H1 (cell line): ENCODE measurements at regions not wholly inside any gene's neighbourhood (a gene's known extent, or its start where the extent isn't known, plus 50 kb on each side); places are given as distances from the start of the nearest gene placed in this dataset.
A peak's percentile ranks its signal among the peaks of the same experiment; 100 is the strongest.

Experiments used
- CTCF ChIA-PET: fragments of 300-600 bp; sonication (Branson Sonifier 250); formaldehyde crosslinking; loops from one replicate; lab custom pipeline; 2021; ENCODE audit not compliant: partially characterized antibody; lab: Charles Lee
- POLR2A ChIA-PET: fragments of 300-600 bp; sonication (Branson Sonifier 250); formaldehyde crosslinking; loops from one replicate; lab custom pipeline; 2021; ENCODE audit warnings: inconsistent platforms; ENCODE audit not compliant: partially characterized antibody; lab: Charles Lee
- DNase-seq, 2 experiments: peaks; one replicate each; pipeline versions ENCODE4 v3.0.0 to v3.0.0-alpha.2; 2010 to 2022; ENCODE audit warnings: low spot score in 2 of 2, low read depth in 1 of 2, mixed read lengths in 1 of 2
- FAIRE-seq: peaks from 2 replicates; lab custom pipeline; 2011; peaks lifted over from hg19 to GRCh38; lab: Jason Lieb, UNC
- H2AFZ ChIP-seq: 2 replicates; pipeline ENCODE4 v1.8.1; 2012; ENCODE audit warnings: low read length, inconsistent platforms
- H2AK5ac ChIP-seq: 2 replicates; pipeline ENCODE4 v1.6.1; 2013; ENCODE audit warnings: low read depth, low read length
- H2BK120ac ChIP-seq: replicated peaks from 2 replicates; pipeline ENCODE3; 2013; ENCODE audit warnings: low read depth, low read length, inconsistent platforms
- H2BK12ac ChIP-seq: 2 replicates; pipeline ENCODE4 v1.6.1; 2013; ENCODE audit warnings: low read depth, low read length
- H2BK15ac ChIP-seq: 2 replicates; pipeline ENCODE4 v1.6.1; 2013; ENCODE audit warnings: low read length
- H2BK20ac ChIP-seq: 2 replicates; pipeline ENCODE4 v1.6.1; 2013; ENCODE audit warnings: low read length
- H2BK5ac ChIP-seq: 2 replicates; pipeline ENCODE4 v1.6.1; 2013; ENCODE audit warnings: low read depth, low read length
- H3K14ac ChIP-seq: 2 replicates; pipeline ENCODE4 v1.6.1; 2013; ENCODE audit warnings: inconsistent platforms; ENCODE audit not compliant: insufficient read length
- H3K18ac ChIP-seq: 2 replicates; pipeline ENCODE4 v1.6.1; 2013; ENCODE audit warnings: low read length; ENCODE audit errors: extremely low read depth
- H3K23ac ChIP-seq: 2 replicates; pipeline ENCODE4 v1.6.1; 2013; ENCODE audit warnings: inconsistent platforms; ENCODE audit not compliant: insufficient read length
- H3K23me2 ChIP-seq: 2 replicates; pipeline ENCODE4 v1.6.1; 2013; ENCODE audit warnings: low read depth, low read length
- H3K27ac ChIP-seq: 2 replicates; pipeline ENCODE4 v1.6.1; 2011; ENCODE audit warnings: low read depth, low read length, inconsistent platforms
- H3K27me3 ChIP-seq, 4 experiments: replicated peaks in 1 of 4; 1 replicate in 1 of 4; 2 replicates in 3 of 4; pipeline versions ENCODE4 v1.6.1 to v1.8.1; 2011 to 2013; ENCODE audit warnings: low read length in 3 of 4, mild to moderate bottlenecking in 3 of 4, inconsistent platforms in 2 of 4, mixed read lengths in 2 of 4, moderate library complexity in 1 of 4; ENCODE audit not compliant: control insufficient read depth in 3 of 4, insufficient read depth in 3 of 4; ENCODE audit errors: extremely low read depth in 1 of 4
- H3K36me3 ChIP-seq, 4 experiments: 2 replicates each; pipeline versions ENCODE4 v1.6.1 to v1.8.1; 2011 to 2013; ENCODE audit warnings: mild to moderate bottlenecking in 4 of 4, low read length in 3 of 4, moderate library complexity in 2 of 4, control low read depth in 1 of 4, inconsistent platforms in 1 of 4; ENCODE audit not compliant: insufficient read depth in 4 of 4, control insufficient read depth in 2 of 4
- H3K4ac ChIP-seq: replicated peaks from 2 replicates; pipeline ENCODE3; 2013; ENCODE audit warnings: low read length, low read depth, mixed read lengths, inconsistent platforms; ENCODE audit not compliant: insufficient read length
- H3K4me1 ChIP-seq, 4 experiments: replicated peaks in 1 of 4; 1 replicate in 1 of 4; 2 replicates in 3 of 4; pipeline versions ENCODE4 v1.6.1 to v1.8.1; 2011 to 2013; ENCODE audit warnings: low read length in 3 of 4, inconsistent platforms in 2 of 4, mixed read lengths in 1 of 4; ENCODE audit not compliant: insufficient read depth in 4 of 4, control insufficient read depth in 3 of 4
- H3K4me2 ChIP-seq, 2 experiments: 2 replicates each; pipeline versions ENCODE4 v1.6.1 to v1.8.1; 2011 to 2013; ENCODE audit warnings: low read depth in 2 of 2, low read length in 2 of 2, control low read depth in 1 of 2, inconsistent platforms in 1 of 2, mild to moderate bottlenecking in 1 of 2; ENCODE audit not compliant: insufficient read depth in 1 of 2
- H3K4me3 ChIP-seq, 4 experiments: fragments of 200-600, 300-600 bp in 1 of 4; sonication (generic), shearing (Covaris generic), sonication (Bioruptor Twin) in 1 of 4; 2 replicates each; pipeline versions ENCODE4 v1.5.1 to v1.8.1; 2011 to 2016; ENCODE audit warnings: low read length in 4 of 4, low read depth in 3 of 4, control low read depth in 2 of 4, inconsistent platforms in 2 of 4, mild to moderate bottlenecking in 2 of 4, mixed read lengths in 1 of 4, moderate library complexity in 1 of 4; ENCODE audit not compliant: insufficient read depth in 2 of 4; ENCODE audit errors: extremely low read depth in 1 of 4
- H3K56ac ChIP-seq: replicated peaks from 2 replicates; pipeline ENCODE3; 2013; ENCODE audit warnings: low read depth, mild to moderate bottlenecking, mixed read lengths, low read length, inconsistent platforms; ENCODE audit not compliant: insufficient read length
- H3K79me1 ChIP-seq: 2 replicates; pipeline ENCODE4 v1.6.1; 2013; ENCODE audit warnings: low read depth, low read length, control low read depth
- H3K79me2 ChIP-seq, 2 experiments: 2 replicates each; pipeline versions ENCODE4 v1.6.1 to v1.8.1; 2012 to 2013; ENCODE audit warnings: low read length in 2 of 2, mild to moderate bottlenecking in 2 of 2, inconsistent platforms in 1 of 2; ENCODE audit not compliant: insufficient read depth in 2 of 2, control insufficient read depth in 1 of 2
- H3K9ac ChIP-seq, 4 experiments: replicated peaks in 1 of 4; 1 replicate in 1 of 4; 2 replicates in 3 of 4; pipeline versions ENCODE4 v1.6.1 to v1.8.1; 2011 to 2013; ENCODE audit warnings: low read depth in 3 of 4, low read length in 3 of 4, control low read depth in 2 of 4, mild to moderate bottlenecking in 2 of 4, moderate library complexity in 2 of 4, inconsistent platforms in 1 of 4; ENCODE audit errors: extremely low read depth in 1 of 4
- H3K9me3 ChIP-seq, 2 experiments: 2 replicates each; pipeline versions ENCODE4 v1.6.1 to v1.8.1; 2012 to 2013; ENCODE audit warnings: mild to moderate bottlenecking in 2 of 2, moderate library complexity in 2 of 2, control low read depth in 1 of 2, inconsistent platforms in 1 of 2, low read depth in 1 of 2, low read length in 1 of 2, mixed read lengths in 1 of 2; ENCODE audit not compliant: insufficient read depth in 2 of 2
- H4K20me1 ChIP-seq, 2 experiments: replicated peaks in 1 of 2; 2 replicates each; pipeline versions ENCODE3 to v1.8.1; 2011 to 2013; ENCODE audit warnings: inconsistent platforms in 2 of 2, low read length in 2 of 2, mild to moderate bottlenecking in 1 of 2; ENCODE audit not compliant: insufficient read depth in 2 of 2, control insufficient read depth in 1 of 2
- H4K5ac ChIP-seq: 2 replicates; pipeline ENCODE4 v1.6.1; 2013; ENCODE audit warnings: low read length, low read depth, mixed read lengths, inconsistent platforms; ENCODE audit not compliant: insufficient read length
- H4K8ac ChIP-seq: 2 replicates; pipeline ENCODE4 v1.8.0; 2013; ENCODE audit warnings: mild to moderate bottlenecking, moderate library complexity, low read length, inconsistent platforms; ENCODE audit not compliant: insufficient read depth; ENCODE audit errors: extremely low read depth
- H4K91ac ChIP-seq: replicated peaks from 2 replicates; pipeline ENCODE3; 2013; ENCODE audit warnings: low read length, mixed read lengths, inconsistent platforms; ENCODE audit not compliant: insufficient read length
- BCL11A ChIP-seq, 2 experiments: IDR thresholded peaks; one replicate each; pipeline ENCODE4 v1.6.1; 2011; ENCODE audit warnings: low read depth in 2 of 2, low read length in 2 of 2, mild to moderate bottlenecking in 2 of 2
- CHD1 ChIP-seq: IDR thresholded peaks from 2 replicates; pipeline ENCODE4 v1.6.1; 2012; ENCODE audit warnings: low read depth, low read length, improper control_type of control experiment
- CTBP2 ChIP-seq: IDR thresholded peaks from 2 replicates; pipeline ENCODE4 v1.7.0; 2011; ENCODE audit warnings: borderline replicate concordance, mild to moderate bottlenecking, moderate library complexity, mixed read lengths, low read length; ENCODE audit not compliant: insufficient read depth, insufficient read length
- GABPA ChIP-seq: IDR thresholded peaks from 2 replicates; pipeline ENCODE4 v1.6.1; 2011; ENCODE audit warnings: mild to moderate bottlenecking, low read length, moderate library complexity, borderline replicate concordance; ENCODE audit not compliant: insufficient read depth
- GTF2F1 ChIP-seq: IDR thresholded peaks from 2 replicates; pipeline ENCODE4 v1.6.1; 2012; ENCODE audit warnings: low read depth, low read length, improper control_type of control experiment, borderline replicate concordance
- HDAC2 ChIP-seq, 2 experiments: fragments of 300-600 bp in 1 of 2; sonication (generic) in 1 of 2; IDR thresholded peaks; 2 replicates each; pipeline ENCODE4 v1.6.1; 2011 to 2012; ENCODE audit warnings: low read depth in 2 of 2, low read length in 2 of 2, mild to moderate bottlenecking in 2 of 2, moderate library complexity in 2 of 2, borderline replicate concordance in 1 of 2, inconsistent platforms in 1 of 2
- KDM5A ChIP-seq: fragments of 200-600 bp; IDR thresholded peaks from 2 replicates; pipeline ENCODE4 v1.7.1; 2012; ENCODE audit warnings: mild to moderate bottlenecking, low read length, inconsistent platforms, mixed read lengths
- NRF1 ChIP-seq: IDR thresholded peaks from 2 replicates; pipeline ENCODE4 v1.6.1; 2011; ENCODE audit warnings: mild to moderate bottlenecking, low read depth, low read length, improper control_type of control experiment
- PHF8 ChIP-seq: fragments of 200-600 bp; sonication (generic); conservative IDR thresholded peaks from 2 replicates; pipeline ENCODE4 v1.7.1; 2012; ENCODE audit warnings: low read depth, mild to moderate bottlenecking, inconsistent platforms, low read length, moderate library complexity
- POLR2A ChIP-seq, 2 experiments: IDR thresholded peaks; 1 replicate in 1 of 2; 2 replicates in 1 of 2; pipeline ENCODE4 v1.6.1; 2011; ENCODE audit warnings: low read depth in 2 of 2, low read length in 2 of 2, mild to moderate bottlenecking in 2 of 2; ENCODE audit errors: control extremely low read depth in 1 of 2
- SAP30 ChIP-seq: fragments of 300-600 bp; sonication (generic); IDR thresholded peaks from 2 replicates; pipeline ENCODE4 v1.7.1; 2012; ENCODE audit warnings: low read length, moderate library complexity, mild to moderate bottlenecking, inconsistent platforms; ENCODE audit not compliant: insufficient read depth, insufficient replicate concordance
- SIRT6 ChIP-seq: IDR thresholded peaks from one replicate; pipeline ENCODE4 v1.7.1; 2012; ENCODE audit warnings: low read length, inconsistent platforms
- SP4 ChIP-seq: IDR thresholded peaks from 2 replicates; pipeline ENCODE4 v1.6.1; 2012; ENCODE audit warnings: low read length, inconsistent platforms
- TBP ChIP-seq: IDR thresholded peaks from 2 replicates; pipeline ENCODE4 v1.6.1; 2011; ENCODE audit warnings: low read depth, low read length, improper control_type of control experiment
- WGBS, 2 experiments: shearing (Covaris generic) in 1 of 2; methylation state at CpG; one replicate each; pipeline versions ENCODE4 v1.1.6 to v1.1.7; 2013 to 2015; ENCODE audit warnings: low lambda C conversion rate in 2 of 2, mixed read lengths in 2 of 2, inconsistent platforms in 1 of 2, low coverage in 1 of 2, missing lambda C conversion rate in 1 of 2; ENCODE audit not compliant: insufficient replicate concordance in 2 of 2, insufficient coverage in 1 of 2, insufficient read length in 1 of 2; ENCODE audit errors: extremely low coverage in 1 of 2, missing lambda C conversion rate in 1 of 2; 5-methylcytosine and 5-hydroxymethylcytosine counted together
- TF ChIP-seq, protein P1 (sequence below): IDR thresholded peaks from 2 replicates; pipeline ENCODE4 v1.6.1; 2012; ENCODE audit warnings: inconsistent platforms

- Histone ChIP-seq H3K9ac (no peak overlapping the region), H2BK5ac (no peak overlapping the region), H4K20me1 (no peaks in the 10 kb centered on the region), H3K4me2 (no peak overlapping the region), H4K8ac (no peak overlapping the region), H3K79me1 (no peaks in the 10 kb centered on the region), H2AK5ac (no peak overlapping the region), H3K27me3 (peaks cover 0 to 2% (median 0%) of the 10 kb centered on the region in 4 experiments; a peak in 1 of 7 replicates), H3K23me2 (no peaks in the 10 kb centered on the region; the same call in 1 of the 2 replicates), H3K56ac (no peak overlapping the region), H4K91ac (no peak overlapping the region), H3K36me3 (no peaks in the 10 kb centered on the region), H3K18ac (no peak overlapping the region), H2AFZ (peak overlapping the region; percentile 21; the same call in 1 of the 2 replicates), H2BK20ac (no peak overlapping the region), H3K14ac (no peak overlapping the region), H4K5ac (no peak overlapping the region), H2BK120ac (no peak overlapping the region), H3K4me1 (peaks cover 0 to 2% (median under 1%) of the 10 kb centered on the region in 4 experiments; a peak in 2 of 7 replicates), H3K23ac (no peak overlapping the region), H3K9me3 (no peaks in the 10 kb centered on the region), H2BK15ac (no peak overlapping the region), H2BK12ac (no peak overlapping the region), H3K4ac (no peak overlapping the region), H3K4me3 (no peak overlapping the region), H3K27ac (no peak overlapping the region), H3K79me2 (no peaks in the 10 kb centered on the region)
- ChIA-PET CTCF (no interaction called here), POLR2A (no interaction called here)
- DNase-seq (no peak), FAIRE-seq (no peak)
- WGBS, 2 experiments, result 100% methylated on average over 1 of the region's 1 CpG; no CpG with 5 or more reads in 1 of the 2 experiments
- TF ChIP-seq CTBP2, result no peak
- TF ChIP-seq TBP, result no peak
- no peak for TF ChIP-seq SAP30
- no peak for TF ChIP-seq HDAC2 (IDR thresholded peaks at IDR 0.05; ENCODE audit: borderline replicate concordance in 1 of 2, low read depth in 2 of 2, low read length in 2 of 2)
- no peak for TF ChIP-seq CHD1
- TF ChIP-seq GABPA, result no peak
- no peak for TF ChIP-seq PHF8
- no peak for TF ChIP-seq NRF1
- TF ChIP-seq SIRT6, result no peak
- no peak for TF ChIP-seq SP4
- TF ChIP-seq BCL11A (IDR thresholded peaks at IDR 0.05; ENCODE audit: low read depth in 2 of 2, low read length in 2 of 2), result no peak
- TF ChIP-seq, protein P1, sequence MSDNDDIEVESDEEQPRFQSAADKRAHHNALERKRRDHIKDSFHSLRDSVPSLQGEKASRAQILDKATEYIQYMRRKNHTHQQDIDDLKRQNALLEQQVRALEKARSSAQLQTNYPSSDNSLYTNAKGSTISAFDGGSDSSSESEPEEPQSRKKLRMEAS, result no peak
- TF ChIP-seq GTF2F1, result no peak
- TF ChIP-seq KDM5A, result no peak
- TF ChIP-seq POLR2A (IDR thresholded peaks at IDR 0.05; ENCODE audit: control extremely low read depth in 1 of 2, low read depth in 2 of 2, low read length in 2 of 2), result no peak
Observed at GRCh38 chr13:34864671-34865070, 77.4 kb upstream of the NBEA start.
